ENCODE measurements at regions not wholly inside any gene's neighbourhood (a gene's known extent, or its start where the extent isn't known, plus 50 kb on each side); places are given as distances from the start of the nearest gene placed in this dataset.
"Not testable (repeated sequence)": the region's sequence is repeated elsewhere in the genome, so short reads cannot be mapped to it uniquely, and the experiment has no call there.

GRCh38 chr2:12010779-12011178 lies 264.3 kb downstream of the LPIN1 start:
- Histone ChIP-seq H2AFZ (no peak overlapping the region), H3F3A (ENCODE audit: insufficient read depth, low read depth) (peaks cover 7% of the 10 kb centered on the region; the same call in 1 of the 2 replicates), H3K9me2 (ENCODE audit: insufficient read depth) (no peaks in the 10 kb centered on the region), H3K27me3 (ENCODE audit: insufficient read depth, low read depth) (no peaks in the 10 kb centered on the region), H3K4me1 (replicated peaks; ENCODE audit: insufficient read depth) (peaks cover 35% of the 10 kb centered on the region), H3K4me2 (no peak overlapping the region), H3K27ac (no peak overlapping the region), H3K9me3 (ENCODE audit: insufficient read depth, low read depth) (0 out of 2 replicates have a peak, but pooled peaks cover 3% of the 10 kb centered on the region), H3K4me3 (no peak overlapping the region), H4K20me1 (ENCODE audit: insufficient read depth) (no peaks in the 10 kb centered on the region), H3K79me2 (ENCODE audit: low read depth) (no peaks in the 10 kb centered on the region), H3K36me3 (ENCODE audit: low read depth) (no peaks in the 10 kb centered on the region)
- BruUV-seq (replicated peaks): no TSS peak
- intact Hi-C loops (cut with micrococcal nuclease; ENCODE audit: unreplicated experiment): no loop called here
- ChIA-PET POLR2A (ENCODE audit: unreplicated experiment) (interaction anchor here (0.6 kb wide), 1 partner anchor 108 kb away, joined by 3 read pairs; no protein-coding TSS in a partner anchor), CTCF (no interaction called here)
- no peak for DNase-seq
- no peak for TF ChIP-seq EZH2 (IDR thresholded peaks at IDR 0.05; ENCODE audit: low read depth)
- no peak for TF ChIP-seq CTCF (conservative IDR thresholded peaks at IDR 0.05)

- no peak overlapping the region for H3K27ac ChIP-seq
- H3K27me3 ChIP-seq (ENCODE audit: insufficient read depth, low read depth): no peaks in the 10 kb centered on the region
- no peak overlapping the region for H3K4me3 ChIP-seq
- ChIA-PET POLR2A (ENCODE audit: unreplicated experiment) (no interaction called here), CTCF (no interaction called here)
- H3K9me2 ChIP-seq (ENCODE audit: insufficient read depth): no peaks in the 10 kb centered on the region
- H3K4me1 ChIP-seq (replicated peaks; ENCODE audit: insufficient read depth): peaks cover 9% of the 10 kb centered on the region
- BruUV-seq (replicated peaks): no TSS peak
- TF ChIP-seq EZH2 (IDR thresholded peaks at IDR 0.05; ENCODE audit: low read depth) (no peak), CTCF (conservative IDR thresholded peaks at IDR 0.05) (no peak)
- DNase-seq: no peak
- no peaks in the 10 kb centered on the region for H4K20me1 ChIP-seq (ENCODE audit: insufficient read depth)
- no peak overlapping the region for H2AFZ ChIP-seq
- no peaks in the 10 kb centered on the region for H3K79me2 ChIP-seq (ENCODE audit: low read depth)
- H3K4me2 ChIP-seq: no peak overlapping the region
- 0 out of 2 replicates have a peak, but pooled peaks cover 3% of the 10 kb centered on the region for H3K9me3 ChIP-seq (ENCODE audit: insufficient read depth, low read depth)
- intact Hi-C loops (cut with micrococcal nuclease; ENCODE audit: unreplicated experiment): no loop called here
- no peaks in the 10 kb centered on the region for H3K36me3 ChIP-seq (ENCODE audit: low read depth)
- H3F3A ChIP-seq (ENCODE audit: insufficient read depth, low read depth): no peaks in the 10 kb centered on the region
Observed at GRCh38 chr2:12014088-12014960, 267.9 kb downstream of the LPIN1 start.

GRCh38 chr2:12017499-12018157 lies 271.2 kb downstream of the LPIN1 start:
- no peaks in the 10 kb centered on the region for H4K20me1 ChIP-seq (ENCODE audit: insufficient read depth)
- no peaks in the 10 kb centered on the region for H3K79me2 ChIP-seq (ENCODE audit: low read depth)
- CTCF ChIA-PET: no interaction called here
- no peaks in the 10 kb centered on the region for H3K9me2 ChIP-seq (ENCODE audit: insufficient read depth)
- H3K9me3 ChIP-seq (ENCODE audit: insufficient read depth, low read depth): peaks cover 6% of the 10 kb centered on the region; the same call in 1 of the 2 replicates
- no peak overlapping the region for H2AFZ ChIP-seq
- H3K4me1 ChIP-seq (replicated peaks; ENCODE audit: insufficient read depth): no peaks in the 10 kb centered on the region
- no peak for DNase-seq
- no peaks in the 10 kb centered on the region for H3F3A ChIP-seq (ENCODE audit: insufficient read depth, low read depth)
- H3K27me3 ChIP-seq (ENCODE audit: insufficient read depth, low read depth): no peaks in the 10 kb centered on the region
- no TSS peak for BruUV-seq (replicated peaks)
- H3K4me2 ChIP-seq: no peak overlapping the region
- no peak overlapping the region for H3K27ac ChIP-seq
- POLR2A ChIA-PET (ENCODE audit: unreplicated experiment): interaction anchor here (0.6 kb wide), 1 partner anchor 154 kb away, joined by 10 read pairs; no protein-coding TSS in a partner anchor
- no peak overlapping the region for H3K4me3 ChIP-seq
- intact Hi-C loops (cut with micrococcal nuclease; ENCODE audit: unreplicated experiment): no loop called here
- H3K36me3 ChIP-seq (ENCODE audit: low read depth): no peaks in the 10 kb centered on the region
- no peak for TF ChIP-seq EZH2 (IDR thresholded peaks at IDR 0.05; ENCODE audit: low read depth)
- TF ChIP-seq CTCF (conservative IDR thresholded peaks at IDR 0.05): no peak

- H3K79me2 ChIP-seq (ENCODE audit: low read depth); DNase-seq; H3K9me3 ChIP-seq (ENCODE audit: insufficient read depth, low read depth); H4K20me1 ChIP-seq (ENCODE audit: insufficient read depth); H3K27ac ChIP-seq; CTCF ChIA-PET; H3K27me3 ChIP-seq (ENCODE audit: insufficient read depth, low read depth); H3K4me2 ChIP-seq; H3F3A ChIP-seq (ENCODE audit: insufficient read depth, low read depth); H3K4me3 ChIP-seq; H2AFZ ChIP-seq; H3K4me1 ChIP-seq (replicated peaks; ENCODE audit: insufficient read depth); H3K9me2 ChIP-seq (ENCODE audit: insufficient read depth); H3K36me3 ChIP-seq (ENCODE audit: low read depth); BruUV-seq (replicated peaks); intact Hi-C loops (cut with micrococcal nuclease; ENCODE audit: unreplicated experiment): not testable (repeated sequence)
- POLR2A ChIA-PET (ENCODE audit: unreplicated experiment): interaction anchor here (0.7 kb wide), 1 partner anchor 9 kb away, joined by 3 read pairs; no protein-coding TSS in a partner anchor
Observed at GRCh38 chr2:12018726-12019125, 272.3 kb downstream of the LPIN1 start.
